ENCODE measurements at regions not wholly inside any gene's neighbourhood (a gene's known extent, or its start where the extent isn't known, plus 50 kb on each side); places are given as distances from the start of the nearest gene placed in this dataset.

DNA sequence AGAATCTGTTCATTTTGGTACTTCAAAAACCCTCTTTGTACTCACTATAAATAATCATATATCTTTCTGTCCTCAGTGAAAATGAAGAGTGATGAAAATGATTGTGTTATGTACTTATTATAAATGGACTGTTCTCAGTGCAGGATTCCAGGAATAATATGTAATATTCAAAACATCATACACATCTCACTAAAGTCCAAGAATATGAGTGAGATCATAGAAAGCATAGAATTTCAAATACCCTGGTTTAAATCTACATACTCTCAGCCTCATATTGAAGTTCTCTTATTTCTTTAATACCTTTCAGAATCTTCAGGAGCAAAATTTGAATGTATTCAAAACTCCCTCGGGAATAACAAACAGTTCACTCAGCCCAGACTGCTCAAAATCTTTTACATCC, 868.0 kb downstream of the SLITRK6 start:
- DNase-seq, result no peak

DNA sequence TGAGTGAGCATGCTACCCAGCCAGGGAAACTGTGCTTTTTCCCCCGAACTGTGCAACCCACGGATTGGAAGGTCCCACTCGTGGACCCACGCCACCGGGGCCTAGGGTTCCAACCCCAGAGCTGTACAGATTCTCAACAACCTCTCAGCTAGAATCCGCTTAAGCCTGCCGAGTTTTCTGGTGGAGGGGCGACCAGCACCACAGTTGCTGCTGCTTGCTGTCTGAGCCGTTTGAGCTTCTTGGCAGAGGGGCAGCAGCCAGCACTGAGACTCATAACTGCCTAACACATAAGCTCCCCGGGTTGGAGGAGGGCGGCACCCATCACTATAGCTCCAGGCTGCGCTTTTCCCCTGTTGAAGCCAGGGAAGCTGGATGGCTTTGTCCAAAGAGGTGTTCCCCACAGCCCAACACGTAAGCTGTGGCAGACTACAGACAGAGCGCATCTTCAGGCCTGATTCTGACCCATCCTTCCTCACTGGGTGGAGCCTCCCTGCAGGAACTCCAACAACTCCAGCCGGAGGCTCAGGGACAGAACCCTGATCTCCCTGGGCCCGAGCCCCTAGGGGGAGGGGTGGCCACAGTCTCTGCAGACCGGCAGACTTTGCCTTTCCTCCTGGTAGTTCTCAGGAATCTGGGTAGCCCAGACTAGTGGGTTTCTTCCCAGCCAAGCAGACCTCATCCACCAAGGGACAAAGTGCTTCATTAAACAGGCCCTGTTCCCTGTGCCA, 871.6 kb downstream of the SLITRK6 start:
- no peak for DNase-seq

DNA sequence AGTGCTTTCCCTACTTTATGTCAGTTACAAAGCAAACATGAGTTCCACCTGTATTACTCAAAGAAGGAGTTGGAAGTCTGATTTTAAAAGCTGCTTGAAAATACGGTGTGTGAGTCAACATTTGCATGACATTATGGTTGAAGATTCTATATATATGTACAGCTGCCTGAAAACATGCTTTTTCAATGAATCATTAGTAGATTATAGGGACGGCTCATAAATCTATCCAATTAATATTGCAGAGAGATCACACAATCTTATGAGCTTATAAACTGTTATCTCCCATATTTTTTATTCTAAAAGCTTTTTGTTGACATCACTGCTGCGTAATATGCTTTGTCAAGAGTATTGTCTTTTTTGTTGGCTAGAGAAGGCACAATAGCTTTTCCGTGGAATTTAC, 873.8 kb downstream of the SLITRK6 start:
- no peak for DNase-seq

DNA sequence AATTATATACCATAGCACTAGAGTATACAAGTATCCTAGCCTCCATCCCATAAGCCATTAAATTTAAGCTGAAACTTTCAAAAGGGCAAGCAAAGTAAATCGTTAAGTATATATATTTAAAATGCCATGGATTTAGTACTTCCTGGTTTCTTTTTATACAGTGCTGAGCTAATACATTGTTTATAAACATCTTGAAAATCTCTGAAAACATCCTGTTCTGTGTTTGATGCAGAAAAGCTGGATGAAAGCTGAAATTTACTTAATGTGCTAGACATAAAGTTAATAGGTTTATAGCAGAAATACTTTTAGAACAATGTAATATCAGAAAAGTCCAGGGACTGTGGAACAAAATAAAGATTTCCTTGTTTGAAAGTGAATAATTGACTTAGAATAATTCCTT, 875.4 kb downstream of the SLITRK6 start:
- DNase-seq, result no peak

DNA sequence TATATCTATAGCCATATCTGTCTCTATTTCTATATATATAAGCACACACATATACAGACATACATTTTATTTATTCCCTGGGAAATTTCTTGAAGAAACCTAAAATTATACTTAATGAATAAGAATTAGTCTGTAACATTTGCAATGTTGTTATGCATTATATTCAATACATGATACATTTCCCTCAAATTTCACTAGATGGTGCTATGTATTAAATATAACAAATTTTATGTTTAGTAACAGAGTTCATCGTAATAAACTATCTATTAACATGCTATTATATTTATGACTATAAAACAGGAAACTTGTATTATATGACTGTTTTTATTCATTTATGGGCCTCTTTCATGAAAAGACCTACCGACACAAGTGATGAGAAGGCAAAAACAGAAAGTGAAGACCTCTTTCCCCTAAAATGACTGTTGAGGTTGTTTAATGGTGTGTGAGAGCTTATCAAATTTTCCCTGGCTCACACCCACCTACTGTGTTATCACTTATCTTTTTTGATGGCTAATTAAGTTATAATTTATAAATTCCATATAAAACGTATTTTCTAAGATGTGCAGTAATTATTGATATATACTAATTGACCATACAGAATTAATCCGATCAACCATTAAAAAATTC, 881.9 kb downstream of the SLITRK6 start:
- DNase-seq, result no peak

DNA sequence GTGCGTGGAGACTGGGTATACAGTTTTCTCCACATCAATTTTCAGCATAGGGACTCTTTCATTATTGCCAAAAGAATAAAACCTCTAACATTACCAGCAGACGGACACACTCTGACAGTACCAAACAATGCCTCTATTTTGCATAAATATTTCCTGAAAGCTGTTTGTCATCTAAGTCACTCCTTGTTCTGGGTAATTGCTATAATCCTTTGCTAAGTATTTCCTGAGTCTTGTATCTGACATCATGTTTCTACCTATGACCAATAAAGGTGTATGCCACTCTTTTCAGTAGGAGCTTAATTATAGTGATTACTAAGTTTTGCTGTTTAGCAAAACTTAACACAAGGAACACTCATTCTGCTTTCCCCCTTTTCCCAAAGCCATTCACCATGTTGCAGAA, 886.5 kb downstream of the SLITRK6 start:
- DNase-seq, result no peak

DNA sequence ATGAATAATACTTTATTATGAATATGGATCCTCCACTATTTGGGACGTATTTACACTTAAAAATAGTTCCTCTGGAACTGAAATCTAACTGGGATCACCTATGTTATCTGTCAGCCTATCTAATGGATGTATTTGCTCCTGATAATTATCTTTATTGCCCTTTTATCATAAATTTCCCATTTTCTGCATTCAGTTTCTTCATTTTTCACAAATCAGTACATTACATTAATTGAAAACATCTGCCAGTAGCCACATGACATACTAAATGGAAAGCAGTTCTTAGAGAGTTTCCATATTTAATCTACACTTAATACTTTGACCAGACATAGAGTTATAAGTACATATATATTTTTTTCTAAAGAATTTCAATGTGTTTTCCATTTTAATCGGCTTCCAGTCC, 888.8 kb downstream of the SLITRK6 start:
- DNase-seq, result no peak

DNA sequence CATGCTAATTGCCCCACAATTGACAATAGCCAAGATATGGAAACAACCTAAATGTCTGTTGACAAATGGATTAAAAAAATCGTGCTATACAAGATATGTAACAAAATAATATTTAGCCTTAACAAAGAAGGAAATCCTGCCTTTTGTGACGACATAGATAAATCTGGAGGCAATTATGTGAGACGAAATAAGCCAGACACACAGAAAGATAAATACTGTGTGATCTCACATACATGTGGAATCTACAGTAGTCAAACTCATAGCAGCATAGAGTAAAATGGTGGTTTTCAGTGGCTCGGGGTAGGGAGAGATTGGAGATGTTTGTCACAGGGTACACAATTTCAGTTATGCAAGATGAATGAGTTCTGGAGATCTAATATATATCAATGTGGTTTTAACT, 895.8 kb downstream of the SLITRK6 start:
- no peak for DNase-seq

DNA sequence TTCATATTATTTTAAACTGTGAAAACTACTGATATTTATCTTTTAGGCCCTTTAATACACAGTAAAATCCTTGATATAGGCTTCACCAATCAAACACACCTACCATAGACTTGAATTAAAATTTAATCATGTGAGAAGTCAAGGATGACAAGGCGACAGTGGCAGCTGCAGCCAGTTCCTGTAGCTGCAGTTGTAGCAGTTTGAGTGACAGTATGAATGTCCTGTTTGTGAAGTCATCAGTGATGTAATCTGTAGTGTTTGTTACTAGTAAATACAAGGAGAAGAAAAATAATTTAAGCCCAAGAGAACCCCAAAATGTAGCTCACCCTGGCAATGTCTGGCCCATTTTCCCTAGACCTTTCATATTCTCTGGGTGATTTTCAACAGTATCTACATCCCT, 897.0 kb downstream of the SLITRK6 start:
- DNase-seq, result no peak

DNA sequence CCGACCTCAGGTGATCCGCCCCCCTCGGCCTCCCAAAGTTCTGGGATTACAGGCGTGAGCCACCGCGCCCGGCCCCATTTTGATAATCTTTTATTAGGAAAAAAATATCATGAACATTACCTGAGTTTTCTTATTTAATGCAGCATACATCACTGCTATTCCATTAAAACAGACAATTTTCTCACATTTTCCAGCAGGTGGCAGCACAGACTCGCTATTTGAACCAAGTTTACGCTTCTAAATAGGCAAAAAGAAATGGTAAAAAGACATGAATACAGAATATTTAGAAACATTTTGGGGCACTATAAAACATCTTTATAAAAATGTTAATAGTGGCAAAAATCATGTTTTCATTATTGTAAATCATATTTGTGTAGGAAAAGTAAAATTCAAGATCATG, 903.1 kb downstream of the SLITRK6 start:
- peak; percentile 47 for DNase-seq

DNA sequence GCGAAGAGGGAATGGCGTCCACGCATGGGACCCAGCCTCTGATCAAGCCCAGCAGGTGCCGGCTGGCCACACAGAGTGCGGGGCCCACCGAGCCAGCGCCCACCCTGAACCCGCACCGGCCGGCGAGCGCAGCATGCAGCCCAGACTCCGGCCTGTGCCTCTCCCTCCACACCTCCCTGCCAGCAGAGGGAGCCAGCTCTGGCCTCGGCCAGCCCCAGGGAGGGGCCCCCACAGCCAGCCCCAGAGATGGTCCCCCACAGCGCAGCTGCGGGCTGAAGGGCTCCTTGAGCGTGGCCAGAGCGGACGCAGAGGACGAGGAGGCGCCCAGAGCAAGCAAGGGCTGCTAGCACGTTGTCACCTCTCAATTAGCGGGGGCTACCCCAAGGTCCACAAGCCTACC, 904.5 kb downstream of the SLITRK6 start:
- DNase-seq, result no peak

DNA sequence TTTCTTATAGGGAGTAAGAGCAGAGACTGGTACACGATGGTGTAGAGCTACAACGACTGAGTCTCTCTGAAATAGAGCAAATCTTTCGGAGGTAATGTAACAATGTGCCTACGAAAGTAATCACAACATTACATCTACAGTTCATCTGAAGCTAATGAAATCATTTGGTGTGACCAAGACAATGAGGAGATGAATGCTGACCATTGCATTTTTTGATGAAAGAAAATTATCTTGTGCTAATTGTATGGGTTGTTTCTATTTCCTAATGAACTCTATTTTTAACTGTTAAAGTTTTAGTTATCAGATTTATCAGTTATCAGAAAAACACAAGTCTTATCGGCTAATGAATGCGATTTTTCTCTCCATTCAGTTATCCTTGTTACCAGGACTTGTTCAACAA, 913.4 kb downstream of the SLITRK6 start:
- DNase-seq, result no peak

DNA sequence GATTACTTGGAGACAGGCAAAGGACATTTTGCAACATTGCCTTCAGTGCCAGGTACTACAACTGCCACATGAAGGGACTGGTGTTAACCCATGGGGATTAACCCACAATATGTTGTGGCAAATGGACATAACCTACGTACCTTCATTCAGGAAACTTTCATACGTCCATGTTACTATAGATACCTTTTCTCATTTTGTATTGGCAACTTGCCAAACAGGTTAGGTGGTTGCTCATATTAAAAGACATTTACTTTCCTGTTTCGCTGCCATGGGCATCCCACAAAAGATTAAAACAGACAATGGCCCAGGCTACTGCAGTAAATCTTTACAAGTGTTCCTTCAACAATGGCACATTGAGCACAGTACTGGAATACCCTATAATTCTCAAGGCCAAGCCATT, 925.3 kb downstream of the SLITRK6 start:
- no peak for DNase-seq

DNA sequence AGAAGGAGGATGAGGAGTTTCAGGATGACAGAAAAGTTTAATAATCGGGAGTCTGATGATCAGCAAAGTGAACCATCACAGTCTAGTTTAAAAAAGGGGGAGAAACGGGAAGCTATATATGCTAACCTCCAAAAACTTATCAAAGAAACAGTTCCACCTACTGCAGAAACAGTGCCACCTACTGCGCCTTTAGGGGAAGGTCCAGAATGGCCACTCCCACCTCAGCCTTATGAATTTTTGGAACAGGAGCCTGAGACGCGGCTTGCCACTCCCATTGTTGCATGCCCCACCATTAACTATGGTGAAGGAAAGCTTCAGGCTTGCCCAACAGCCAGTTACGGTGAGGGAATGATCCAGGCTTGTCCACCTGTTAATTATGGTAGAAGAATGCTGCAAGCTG, 929.0 kb downstream of the SLITRK6 start:
- DNase-seq, result no peak

DNA sequence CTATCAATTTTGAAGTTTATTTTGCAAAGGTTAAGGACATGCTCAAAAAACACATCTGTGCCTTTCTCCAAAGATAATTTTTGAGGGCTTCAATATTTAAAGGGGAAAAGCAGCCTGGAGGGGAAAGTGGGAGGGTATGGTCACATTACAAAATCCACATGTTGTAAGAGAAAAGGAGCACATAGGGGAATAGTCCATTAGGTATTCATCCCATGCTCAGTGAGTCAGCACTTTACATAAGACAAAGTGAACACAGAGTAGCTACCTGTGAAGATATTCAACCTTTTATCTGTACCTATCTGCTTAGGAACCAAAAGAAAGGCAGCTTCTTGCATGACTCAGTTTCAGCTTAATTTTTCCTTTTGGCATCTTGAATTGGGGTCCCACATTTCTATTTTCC, 932.0 kb downstream of the SLITRK6 start:
- DNase-seq, result no peak

DNA sequence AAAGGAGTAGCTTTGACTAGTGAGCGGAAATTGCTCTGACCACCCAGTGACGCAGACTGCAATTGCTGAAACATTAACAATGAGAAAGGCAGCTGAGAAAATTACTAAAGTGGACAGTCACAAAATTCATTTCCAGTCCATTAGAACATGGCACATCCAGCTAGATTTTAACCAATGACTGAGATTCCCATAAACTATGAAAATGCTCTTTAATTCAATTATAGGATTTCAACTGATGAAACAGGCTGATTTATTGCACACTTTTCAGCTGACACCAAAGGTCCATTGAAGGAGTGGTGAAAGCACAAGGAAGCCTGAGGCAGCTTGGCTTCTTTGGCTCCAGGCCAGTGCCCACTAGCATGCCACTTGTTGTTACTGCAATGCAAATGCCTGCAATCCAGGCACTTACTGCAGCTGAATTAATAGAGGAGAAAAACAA, 933.4 kb downstream of the SLITRK6 start:
- DNase-seq, result no peak

DNA sequence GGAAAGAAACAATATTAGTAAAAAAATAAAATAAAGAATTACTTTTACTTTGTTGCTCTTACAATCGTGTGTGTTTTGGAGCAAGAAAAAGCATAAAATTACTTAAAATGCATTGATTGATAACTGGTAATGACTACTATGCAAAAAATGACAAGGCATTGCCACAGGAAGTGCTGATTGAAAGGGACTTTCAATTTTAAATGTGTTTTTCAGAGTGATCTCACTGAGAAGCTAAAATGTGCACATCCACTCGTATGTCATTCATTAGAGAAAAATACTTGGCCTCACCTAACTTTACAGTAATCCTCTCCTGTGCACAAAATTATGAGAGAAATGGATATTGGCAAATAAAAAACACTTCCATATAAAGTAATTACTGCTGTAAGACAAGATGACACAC, 934.9 kb downstream of the SLITRK6 start:
- no peak for DNase-seq

DNA sequence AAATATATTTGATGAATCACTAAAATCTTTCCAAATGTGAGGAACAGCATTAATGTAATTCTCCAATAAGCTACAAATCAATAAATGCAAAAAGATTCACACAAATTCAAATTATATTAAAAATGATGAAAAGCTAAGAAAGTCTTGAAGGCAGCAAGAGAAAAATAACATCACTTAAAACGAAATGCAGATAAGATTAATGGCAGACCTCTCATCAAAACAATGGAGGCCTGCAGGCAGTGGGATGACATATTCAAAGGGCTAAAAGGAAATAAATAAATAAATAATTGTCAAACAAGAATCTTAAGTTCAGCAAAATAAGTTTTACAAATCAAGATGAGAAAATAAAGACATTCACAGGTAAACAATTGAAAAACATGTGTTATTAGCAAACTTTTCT, 952.1 kb downstream of the SLITRK6 start:
- no peak for DNase-seq

DNA sequence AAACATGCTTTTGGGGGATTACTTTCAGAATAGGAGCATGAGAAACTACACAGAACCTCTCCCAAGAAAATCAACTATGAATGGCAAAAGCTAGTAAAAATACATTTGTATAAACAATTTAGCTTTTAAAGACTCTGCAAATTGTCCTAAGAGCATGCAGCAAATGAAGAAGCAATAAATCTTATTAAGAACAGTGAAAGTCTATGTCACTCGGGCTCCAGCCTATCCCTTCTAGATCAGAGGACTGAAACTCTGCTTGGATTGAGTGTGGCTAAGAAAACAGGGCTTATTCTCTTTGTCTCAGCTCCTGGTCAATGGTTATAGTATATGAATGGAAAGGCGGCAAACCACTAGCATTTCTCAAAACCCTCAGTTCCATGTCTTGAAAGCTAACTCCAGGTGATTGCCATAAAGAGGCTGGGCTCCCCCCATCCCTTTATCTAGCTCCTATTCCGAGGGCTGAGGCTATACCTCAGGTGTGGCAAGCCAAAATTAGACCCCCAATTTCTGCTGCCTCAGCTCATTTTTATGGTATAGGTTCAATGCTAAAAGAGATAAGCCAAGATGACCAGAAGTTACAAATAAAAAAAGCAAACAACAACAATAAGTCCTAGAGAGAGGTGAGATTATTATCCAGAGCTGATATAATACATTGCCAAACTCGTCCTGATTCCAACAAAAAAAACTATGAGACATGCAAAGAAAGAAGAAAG, 953.2 kb downstream of the SLITRK6 start:
- no peak for DNase-seq

DNA sequence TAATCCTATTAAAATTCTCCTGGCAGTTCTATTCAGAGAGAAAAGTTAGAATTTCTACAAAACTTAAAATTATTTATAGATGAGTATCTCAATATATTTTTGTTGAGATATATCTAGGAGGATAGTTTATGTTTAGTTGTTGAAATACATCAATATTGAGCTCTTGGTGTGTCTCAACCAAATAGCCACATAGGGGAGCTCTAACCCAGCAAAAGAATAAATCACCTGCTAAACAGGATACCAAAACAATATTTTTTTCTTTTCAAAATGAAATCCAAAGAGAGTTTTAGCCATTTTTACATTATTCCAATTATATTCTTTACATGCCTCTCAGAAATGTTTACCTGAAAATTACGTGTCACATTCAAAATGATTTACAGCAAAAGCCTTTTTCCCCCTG, 954.7 kb downstream of the SLITRK6 start:
- DNase-seq, result no peak

DNA sequence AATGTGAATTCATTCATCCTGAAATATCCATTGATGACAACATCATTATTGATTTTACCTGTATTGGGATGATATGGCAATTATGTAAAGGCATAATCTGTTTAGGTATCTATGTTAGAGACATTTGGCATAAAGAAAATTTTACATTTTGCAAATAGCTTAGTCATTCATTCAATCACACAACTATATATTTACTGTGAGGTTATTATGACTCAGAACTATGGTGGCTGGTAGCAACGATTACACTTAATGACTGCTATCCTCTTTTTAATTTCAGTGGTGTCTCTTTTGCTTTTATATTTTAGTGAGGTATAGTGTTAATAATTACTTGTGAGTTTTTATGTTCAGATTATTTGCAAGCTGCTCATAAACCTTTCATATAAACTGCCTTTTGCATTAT, 955.9 kb downstream of the SLITRK6 start:
- DNase-seq, result no peak

DNA sequence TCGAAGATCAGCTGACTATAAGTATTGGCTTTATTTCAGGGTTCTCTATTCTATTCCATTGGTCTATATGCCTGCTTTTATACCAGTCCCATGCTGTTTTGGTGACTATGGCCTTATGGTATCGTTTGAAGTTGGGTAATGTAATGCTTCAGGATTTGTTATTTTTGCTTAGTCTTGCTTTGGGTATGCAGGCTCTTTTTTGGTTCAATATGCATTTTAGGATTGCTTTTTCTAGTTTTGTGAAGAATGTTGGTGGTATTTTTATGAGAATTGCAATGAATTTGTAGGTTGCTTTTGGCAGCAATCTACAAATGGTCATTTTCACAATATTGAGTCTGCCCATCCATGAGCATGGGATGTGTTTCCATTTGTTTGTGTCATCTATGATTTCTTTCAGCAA, 951.9 kb upstream of the SLITRK1 start:
- no peak for DNase-seq

DNA sequence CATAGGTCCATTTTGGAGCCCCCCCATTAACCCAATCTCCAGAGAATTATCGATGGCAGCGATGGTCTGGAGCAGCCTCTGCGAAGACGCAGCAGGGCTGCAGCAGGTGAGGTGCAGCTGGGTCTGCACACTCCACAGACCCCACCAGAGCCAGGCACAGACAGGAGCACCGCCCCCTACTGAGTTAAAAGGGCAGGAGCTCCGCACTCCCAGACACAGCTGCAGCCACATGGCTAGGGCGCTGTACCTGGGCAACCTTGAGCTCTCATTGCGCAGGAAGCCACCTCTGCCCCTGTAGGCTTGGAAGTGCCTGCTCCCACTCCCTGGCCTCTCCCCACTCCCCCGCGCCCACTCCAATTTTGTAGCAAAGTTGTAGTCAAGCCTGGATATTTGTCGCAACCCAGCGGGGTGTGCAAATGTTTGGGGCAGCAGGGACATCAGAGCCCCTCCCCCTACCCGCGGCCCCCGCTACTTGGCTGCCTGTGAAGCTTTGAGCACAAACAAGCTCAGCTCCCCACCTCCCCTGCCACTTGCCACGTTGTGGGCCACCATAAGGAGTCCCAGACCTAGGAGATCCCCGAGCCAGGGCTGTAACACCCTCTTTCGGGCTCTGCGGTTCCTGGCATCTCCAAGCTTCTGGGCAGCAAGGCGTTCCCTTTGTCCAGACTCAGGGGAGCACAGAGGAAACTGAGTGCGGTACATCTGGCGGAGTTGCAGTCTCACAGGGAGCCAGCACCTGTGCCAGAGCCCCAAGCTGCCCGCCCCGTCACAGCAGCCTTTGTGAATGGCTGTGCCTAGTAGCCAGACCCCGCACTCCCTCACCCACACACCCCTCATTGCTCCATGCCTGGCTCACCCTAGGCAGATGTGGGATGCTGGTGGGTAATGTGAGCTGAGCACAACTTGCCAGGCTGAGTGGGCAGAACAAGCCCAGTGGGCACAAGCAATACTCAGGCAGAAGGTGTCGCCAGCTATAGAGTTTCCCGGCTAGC, 949.7 kb upstream of the SLITRK1 start:
- no peak for DNase-seq
